AG09309 (cell line): ENCODE measurements at regions not wholly inside any gene's neighbourhood (a gene's known extent, or its start where the extent isn't known, plus 50 kb on each side); places are given as distances from the start of the nearest gene placed in this dataset.

Source experiments
- DNase-seq: peaks from one replicate; pipeline ENCODE4 v3.0.0-alpha.2; 2010; ENCODE audit warnings: low read depth
- H3K4me3 ChIP-seq: 2 replicates; pipeline ENCODE4 v1.5.1; 2011; ENCODE audit warnings: mild to moderate bottlenecking, low read depth, low read length, moderate library complexity; ENCODE audit not compliant: control insufficient read depth
- CTCF ChIP-seq: IDR thresholded peaks from 2 replicates; pipeline ENCODE4 v1.5.1; 2011; ENCODE audit warnings: mild to moderate bottlenecking, low read depth, low read length, inconsistent platforms; ENCODE audit not compliant: insufficient read depth, control insufficient read depth; ENCODE audit errors: missing control alignments

- no peak overlapping the region for H3K4me3 ChIP-seq
- no peak for TF ChIP-seq CTCF
These were observed 93.9 kb downstream of the CDC7 start for GRCh38 chr1:91594383-91595055.

GRCh38 chr1:91596474-91596873 lies 95.8 kb downstream of the CDC7 start:
- no peak for TF ChIP-seq CTCF
- no peak overlapping the region for H3K4me3 ChIP-seq
- DNase-seq = no peak

More at GRCh38 chr1:91594383-91595055, 93.9 kb downstream of the CDC7 start:
- DNase-seq = no peak

GRCh38 chr1:91597215-91597614 lies 96.6 kb downstream of the CDC7 start:
- DNase-seq = no peak
- TF ChIP-seq CTCF = no peak
- H3K4me3 ChIP-seq = no peak overlapping the region

GRCh38 chr1:91600431-91601337 lies 100.0 kb downstream of the CDC7 start:
- no peak for TF ChIP-seq CTCF
- DNase-seq = no peak
- H3K4me3 ChIP-seq = no peak overlapping the region

GRCh38 chr1:91601554-91602376 lies 101.1 kb downstream of the CDC7 start:
- no peak for TF ChIP-seq CTCF
- no peak overlapping the region for H3K4me3 ChIP-seq
- DNase-seq = no peak

- H3K4me3 ChIP-seq = no peak overlapping the region
- no peak for DNase-seq
- no peak for TF ChIP-seq CTCF
These were observed 102.8 kb downstream of the CDC7 start for GRCh38 chr1:91603409-91603808.
